ENCODE measurements at regions not wholly inside any gene's neighbourhood (a gene's known extent, or its start where the extent isn't known, plus 50 kb on each side); places are given as distances from the start of the nearest gene placed in this dataset.
"Not testable (repeated sequence)": the region's sequence is repeated elsewhere in the genome, so short reads cannot be mapped to it uniquely, and the experiment has no call there.

DNA sequence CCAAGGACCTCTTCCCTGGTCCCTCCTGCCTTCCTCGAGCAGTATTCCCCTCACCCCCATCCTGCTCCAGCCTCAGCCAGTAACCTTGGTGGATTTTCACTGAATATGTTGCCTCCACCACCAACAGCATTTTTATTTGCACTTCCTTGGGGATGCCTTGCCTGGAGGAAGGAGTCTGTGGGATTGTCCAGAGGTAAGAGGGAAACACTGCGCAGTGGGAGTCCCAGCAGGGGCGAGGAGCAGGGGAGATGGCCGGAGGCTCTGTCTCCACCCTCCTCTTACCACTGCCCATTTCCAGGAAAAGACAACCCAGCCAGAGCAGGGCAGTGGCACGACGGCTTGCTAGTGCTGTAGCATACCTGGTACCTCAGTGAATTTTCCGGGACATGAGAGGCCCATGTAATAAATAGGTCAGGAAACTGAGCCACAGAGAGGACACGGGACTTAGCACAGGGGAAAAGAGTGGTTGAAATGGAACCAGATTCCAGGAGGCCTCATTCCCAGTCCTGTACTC is 388.2 kb upstream of the PODXL start:
- H3K9me3 Mint-ChIP-seq: no peaks in the 10 kb centered on the region
- H3K27ac Mint-ChIP-seq: no peak overlapping the region
- H3K36me3 Mint-ChIP-seq: no peaks in the 10 kb centered on the region
- no peaks in the 10 kb centered on the region for H3K4me1 Mint-ChIP-seq
- no peak for ATAC-seq (ENCODE audit: low read depth)
- H3K27me3 Mint-ChIP-seq: peaks cover 30% of the 10 kb centered on the region
- no peak overlapping the region for H3K4me3 Mint-ChIP-seq
- no peak for DNase-seq (ENCODE audit: low spot score in 2 of 2)

DNA sequence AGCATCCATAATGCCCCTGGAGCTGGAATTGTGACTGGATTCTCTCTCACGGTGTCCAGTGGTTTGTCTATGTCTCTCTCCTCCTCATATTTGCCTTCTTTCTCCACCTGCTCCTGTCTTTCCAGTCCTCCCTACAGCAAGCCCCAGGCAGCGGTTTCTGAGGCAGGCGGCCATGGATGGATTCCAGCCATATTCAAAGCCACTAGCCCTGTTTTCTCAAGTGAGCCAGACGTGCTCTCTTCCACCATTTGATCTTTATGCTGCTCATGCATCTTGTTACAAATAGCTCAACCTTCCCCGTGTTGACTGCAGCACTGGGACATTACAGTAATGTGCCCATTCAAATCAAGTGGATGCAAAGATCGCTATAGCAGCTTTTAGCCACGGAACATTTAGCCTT is 387.2 kb upstream of the PODXL start:
- Mint-ChIP-seq H3K36me3 (no peaks in the 10 kb centered on the region), H3K4me3 (no peak overlapping the region), H3K9me3 (no peaks in the 10 kb centered on the region), H3K27ac (no peak overlapping the region), H3K27me3 (peaks cover 30% of the 10 kb centered on the region), H3K4me1 (no peaks in the 10 kb centered on the region)
- DNase-seq (ENCODE audit: low spot score in 2 of 2) (no peak), ATAC-seq (ENCODE audit: low read depth) (no peak)

DNA sequence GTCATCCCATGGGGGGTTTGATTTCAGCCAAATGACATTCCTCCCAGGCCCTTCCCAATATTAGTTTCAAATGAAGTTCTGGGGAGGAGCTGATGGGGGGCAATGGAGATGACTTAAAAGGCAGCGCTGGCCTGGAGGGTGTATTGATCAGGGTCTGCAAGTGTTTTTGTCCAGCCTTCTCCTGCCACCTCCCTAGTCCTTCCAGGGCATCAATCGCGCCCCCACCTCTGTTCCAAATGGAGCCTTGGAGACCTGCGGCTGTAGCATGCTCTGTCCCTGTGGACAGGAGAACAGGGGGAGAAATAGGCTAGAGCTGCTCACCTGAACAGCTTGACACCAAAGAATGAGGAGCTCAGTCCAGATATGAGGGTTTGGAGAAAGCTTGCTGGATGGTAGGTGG is 386.8 kb upstream of the PODXL start:
- no peak for DNase-seq (ENCODE audit: low spot score in 2 of 2)
- Mint-ChIP-seq H3K4me3 (no peak overlapping the region), H3K27me3 (peaks cover 29% of the 10 kb centered on the region), H3K27ac (no peak overlapping the region), H3K36me3 (no peaks in the 10 kb centered on the region), H3K9me3 (no peaks in the 10 kb centered on the region), H3K4me1 (no peaks in the 10 kb centered on the region)
- ATAC-seq (ENCODE audit: low read depth): no peak

- Mint-ChIP-seq H3K4me1 (no peaks in the 10 kb centered on the region), H3K27me3 (peaks cover 29% of the 10 kb centered on the region)
These were observed 386.1 kb upstream of the PODXL start for GRCh38 chr7:131942287-131943150.

GRCh38 chr7:131941291-131941690 is 384.9 kb upstream of the PODXL start:
- DNase-seq (ENCODE audit: low spot score in 2 of 2) (no peak), ATAC-seq (ENCODE audit: low read depth) (no peak)
- no peak overlapping the region for H3K27ac Mint-ChIP-seq
- H3K4me1 Mint-ChIP-seq: no peaks in the 10 kb centered on the region
- H3K9me3 Mint-ChIP-seq: peaks cover 2% of the 10 kb centered on the region
- no peaks in the 10 kb centered on the region for H3K36me3 Mint-ChIP-seq
- no peak overlapping the region for H3K4me3 Mint-ChIP-seq
- H3K27me3 Mint-ChIP-seq: peaks cover 23% of the 10 kb centered on the region

More at GRCh38 chr7:131942287-131943150, 386.1 kb upstream of the PODXL start:
- H3K9me3 Mint-ChIP-seq: no peaks in the 10 kb centered on the region
- no peak overlapping the region for H3K27ac Mint-ChIP-seq
- no peak for DNase-seq (ENCODE audit: low spot score in 2 of 2)
- no peaks in the 10 kb centered on the region for H3K36me3 Mint-ChIP-seq
- no peak for ATAC-seq (ENCODE audit: low read depth)
- H3K4me3 Mint-ChIP-seq: no peak overlapping the region

GRCh38 chr7:131940621-131941165 is 384.3 kb upstream of the PODXL start:
- ATAC-seq (ENCODE audit: low read depth): no peak
- no peak overlapping the region for H3K4me3 Mint-ChIP-seq
- peaks cover 20% of the 10 kb centered on the region for H3K27me3 Mint-ChIP-seq
- no peak for DNase-seq (ENCODE audit: low spot score in 2 of 2)
- no peaks in the 10 kb centered on the region for H3K4me1 Mint-ChIP-seq
- H3K27ac Mint-ChIP-seq: no peak overlapping the region
- peaks cover 2% of the 10 kb centered on the region for H3K9me3 Mint-ChIP-seq
- no peaks in the 10 kb centered on the region for H3K36me3 Mint-ChIP-seq

DNA sequence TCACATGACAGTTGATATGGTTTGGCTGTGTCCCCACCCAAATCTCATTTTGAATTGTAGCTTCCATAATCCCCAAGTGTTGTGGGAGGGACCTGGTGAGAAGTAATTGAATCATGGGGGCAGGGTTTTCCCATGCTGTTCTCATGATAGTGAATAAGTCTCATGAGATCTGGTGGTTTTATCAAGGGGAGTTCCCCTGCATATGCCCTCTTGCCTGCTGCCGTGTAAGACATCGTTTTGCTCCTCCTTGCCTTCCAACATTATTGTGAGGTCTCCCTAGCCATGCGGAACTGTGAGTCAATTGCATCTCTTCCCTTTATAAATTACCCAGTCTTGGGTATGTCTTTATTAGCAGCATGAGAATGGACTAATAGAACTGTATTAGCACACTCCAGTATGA is 382.4 kb upstream of the PODXL start:
- ATAC-seq (ENCODE audit: low read depth); H3K36me3 Mint-ChIP-seq; DNase-seq (ENCODE audit: low spot score in 2 of 2); H3K27ac Mint-ChIP-seq; H3K4me1 Mint-ChIP-seq; H3K4me3 Mint-ChIP-seq; H3K9me3 Mint-ChIP-seq: not testable (repeated sequence)
- peaks cover 11% of the 10 kb centered on the region for H3K27me3 Mint-ChIP-seq

- H3K36me3 Mint-ChIP-seq: no peaks in the 10 kb centered on the region
- no peak overlapping the region for H3K4me3 Mint-ChIP-seq
- H3K27me3 Mint-ChIP-seq: peaks cover 8% of the 10 kb centered on the region
- H3K27ac Mint-ChIP-seq: no peak overlapping the region
- peaks cover 6% of the 10 kb centered on the region for H3K9me3 Mint-ChIP-seq
- H3K4me1 Mint-ChIP-seq: no peaks in the 10 kb centered on the region
- DNase-seq (ENCODE audit: low spot score in 2 of 2) (no peak), ATAC-seq (ENCODE audit: low read depth) (no peak)
These were observed 381.4 kb upstream of the PODXL start for GRCh38 chr7:131937868-131938267.

DNA sequence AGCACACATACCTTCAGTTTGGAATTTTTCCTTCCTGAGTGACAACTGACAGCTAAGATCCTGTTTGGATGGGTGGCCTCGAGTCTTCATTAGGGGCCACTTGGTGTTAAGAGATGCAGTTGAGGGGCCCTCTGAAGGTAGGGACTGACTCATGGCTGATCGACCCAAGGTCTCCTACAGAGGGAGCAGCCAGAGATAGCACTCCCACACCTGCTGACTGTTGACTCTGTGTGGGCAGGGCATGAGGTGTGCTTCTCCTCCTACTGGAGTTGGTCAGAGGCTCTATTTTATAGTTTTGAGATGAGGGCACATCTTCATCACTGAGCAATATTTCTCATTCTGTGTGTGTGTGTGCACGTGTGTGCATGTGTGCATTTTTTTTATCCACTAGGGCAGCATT is 378.8 kb upstream of the PODXL start:
- H3K27ac Mint-ChIP-seq: no peak overlapping the region
- no peaks in the 10 kb centered on the region for H3K36me3 Mint-ChIP-seq
- no peak overlapping the region for H3K4me3 Mint-ChIP-seq
- no peak for DNase-seq (ENCODE audit: low spot score in 2 of 2)
- no peaks in the 10 kb centered on the region for H3K4me1 Mint-ChIP-seq
- ATAC-seq (ENCODE audit: low read depth): no peak
- H3K27me3 Mint-ChIP-seq: peaks cover 5% of the 10 kb centered on the region
- H3K9me3 Mint-ChIP-seq: peaks cover 9% of the 10 kb centered on the region

DNA sequence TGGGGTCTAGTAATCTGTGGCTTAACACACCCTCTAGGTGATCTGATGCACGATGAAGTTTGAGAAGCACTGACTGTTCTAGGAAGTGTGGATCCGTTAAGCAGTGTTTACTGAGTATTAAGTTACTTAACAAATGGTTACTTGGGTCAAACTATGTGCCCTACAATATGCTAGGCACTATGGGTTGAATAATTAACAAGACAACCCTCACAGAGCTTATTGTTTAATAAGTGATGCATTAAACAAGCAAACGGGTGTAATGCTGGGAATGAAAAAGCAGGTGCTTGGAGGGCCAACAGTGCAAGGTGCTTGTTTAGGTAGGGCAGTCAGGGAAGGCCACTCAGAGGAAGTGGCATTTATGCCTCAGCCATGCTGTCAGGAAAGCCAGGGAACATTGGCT is 378.0 kb upstream of the PODXL start:
- no peak overlapping the region for H3K27ac Mint-ChIP-seq
- no peaks in the 10 kb centered on the region for H3K4me1 Mint-ChIP-seq

GRCh38 chr7:131933751-131934289 is 377.4 kb upstream of the PODXL start:
- no peak for DNase-seq (ENCODE audit: low spot score in 2 of 2)
- no peaks in the 10 kb centered on the region for H3K36me3 Mint-ChIP-seq
- H3K4me3 Mint-ChIP-seq: no peak overlapping the region
- H3K9me3 Mint-ChIP-seq: peaks cover 9% of the 10 kb centered on the region
- ATAC-seq (ENCODE audit: low read depth): no peak
- no peaks in the 10 kb centered on the region for H3K4me1 Mint-ChIP-seq
- H3K27me3 Mint-ChIP-seq: peaks cover 2% of the 10 kb centered on the region
- H3K27ac Mint-ChIP-seq: no peak overlapping the region

More for the DNA sequence above, 378.0 kb upstream of the PODXL start:
- no peak for ATAC-seq (ENCODE audit: low read depth)
- H3K4me3 Mint-ChIP-seq: no peak overlapping the region
- H3K36me3 Mint-ChIP-seq: no peaks in the 10 kb centered on the region
- H3K27me3 Mint-ChIP-seq: peaks cover 2% of the 10 kb centered on the region
- DNase-seq (ENCODE audit: low spot score in 2 of 2): no peak
- peaks cover 9% of the 10 kb centered on the region for H3K9me3 Mint-ChIP-seq

DNA sequence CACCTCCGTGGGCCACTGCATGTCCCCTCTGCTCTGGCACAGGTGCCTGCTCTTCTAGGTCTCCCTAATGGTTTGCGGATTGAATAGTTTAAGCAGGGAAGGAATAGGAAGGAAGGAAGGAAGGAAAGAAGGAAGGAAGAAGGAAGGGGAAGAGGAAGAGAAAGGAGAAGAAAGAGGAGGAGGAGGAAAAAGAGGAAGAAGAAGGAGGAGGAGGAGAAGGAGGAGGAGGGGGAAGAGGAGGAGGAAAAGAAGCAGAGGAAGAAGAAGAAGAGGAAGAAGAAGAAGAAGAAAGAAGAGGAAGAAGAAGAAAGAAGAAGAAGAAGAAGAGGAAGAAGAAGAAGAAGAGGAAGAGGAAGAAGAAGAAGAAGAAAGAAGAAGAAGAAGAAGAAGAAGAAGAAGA is 376.8 kb upstream of the PODXL start:
- H3K27me3 Mint-ChIP-seq; DNase-seq (ENCODE audit: low spot score in 2 of 2); H3K27ac Mint-ChIP-seq; H3K9me3 Mint-ChIP-seq; H3K4me3 Mint-ChIP-seq; ATAC-seq (ENCODE audit: low read depth); H3K4me1 Mint-ChIP-seq; H3K36me3 Mint-ChIP-seq: not testable (repeated sequence)

DNA sequence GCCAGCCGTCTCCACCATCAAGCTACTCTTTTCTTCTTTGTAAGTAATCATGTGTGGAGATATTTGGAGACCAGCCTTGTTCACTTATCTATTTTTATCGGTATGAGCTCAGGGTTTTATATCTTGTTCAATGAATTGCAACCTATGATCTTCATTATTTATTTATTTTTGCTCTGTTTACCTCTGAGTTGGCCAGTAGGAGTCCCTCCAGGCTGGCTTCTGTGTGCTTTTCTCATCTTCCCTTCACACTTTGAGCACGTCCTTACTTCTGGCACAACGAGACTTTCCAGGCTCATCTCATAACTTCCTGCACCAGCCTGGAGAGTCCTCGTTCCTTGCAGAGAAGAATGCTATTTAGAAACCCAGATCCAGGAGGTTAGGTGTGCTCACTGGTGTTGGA is 375.8 kb upstream of the PODXL start:
- Mint-ChIP-seq H3K27me3 (peaks cover 5% of the 10 kb centered on the region), H3K9me3 (peaks cover 9% of the 10 kb centered on the region), H3K4me3 (no peak overlapping the region), H3K4me1 (no peaks in the 10 kb centered on the region), H3K36me3 (no peaks in the 10 kb centered on the region), H3K27ac (no peak overlapping the region)
- no peak for DNase-seq (ENCODE audit: low spot score in 2 of 2)
- ATAC-seq (ENCODE audit: low read depth): no peak

DNA sequence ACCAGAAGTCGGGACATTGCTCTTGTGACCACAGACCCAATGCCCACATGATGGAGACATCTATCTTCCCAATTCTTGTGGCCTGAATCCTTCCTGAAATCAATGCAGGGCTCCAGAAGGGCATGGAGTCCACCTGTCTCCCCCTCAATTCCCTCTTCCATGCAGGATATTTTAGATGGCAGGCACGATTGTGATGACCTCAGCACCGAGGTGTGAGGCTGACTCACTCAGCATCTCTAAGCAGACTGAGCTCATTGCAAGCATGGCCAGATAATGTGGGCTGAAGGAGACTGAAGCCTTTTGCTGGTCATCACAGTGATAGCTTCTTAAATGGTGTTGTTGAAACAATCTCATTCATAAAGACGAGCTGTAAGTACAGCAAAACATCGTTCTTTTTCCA is 374.9 kb upstream of the PODXL start:
- Mint-ChIP-seq H3K9me3 (peaks cover 6% of the 10 kb centered on the region), H3K4me1 (no peaks in the 10 kb centered on the region), H3K36me3 (no peaks in the 10 kb centered on the region), H3K27me3 (peaks cover 5% of the 10 kb centered on the region), H3K27ac (no peak overlapping the region), H3K4me3 (no peak overlapping the region)
- no peak for ATAC-seq (ENCODE audit: low read depth)
- no peak for DNase-seq (ENCODE audit: low spot score in 2 of 2)

Data from memory B cell (primary cell).